Lung (tissue), 11 donors: ENCODE measurements at regions not wholly inside any gene's neighbourhood (a gene's known extent, or its start where the extent isn't known, plus 50 kb on each side); places are given as distances from the start of the nearest gene placed in this dataset.

Experiments used
- ATAC-seq: fragments of 200-7000 bp; cut with Tn5 transposase; one replicate; pipeline ENCODE4 v1.9.1; 2020; ENCODE audit warnings: moderate number of reproducible peaks; ENCODE audit not compliant: insufficient read depth, low FRiP score
- DNase-seq, 3 donors: peaks; one replicate each; pipeline ENCODE4 v3.0.0-alpha.2; 2013 to 2017
- H3K27ac ChIP-seq, 2 donors: one replicate each; pipeline ENCODE4 v1.5.1; 2013; ENCODE audit warnings: mild to moderate bottlenecking in 2 of 2, moderate library complexity in 2 of 2, control low read depth in 1 of 2, inconsistent platforms in 1 of 2, low read depth in 1 of 2, low read length in 1 of 2
- H3K27me3 ChIP-seq, 3 donors: one replicate each; pipeline ENCODE4 v1.5.1; 2013; ENCODE audit warnings: low read length in 2 of 3; ENCODE audit not compliant: control insufficient read depth in 3 of 3, insufficient read depth in 3 of 3
- H3K36me3 ChIP-seq, 4 donors: one replicate each; pipeline ENCODE4 v1.5.1; 2013; ENCODE audit warnings: low read length in 4 of 4, mild to moderate bottlenecking in 1 of 4, moderate library complexity in 1 of 4; ENCODE audit not compliant: control insufficient read depth in 4 of 4, insufficient read depth in 4 of 4
- H3K4me1 ChIP-seq, 5 donors: one replicate each; pipeline ENCODE4 v1.5.1; 2013; ENCODE audit warnings: low read length in 5 of 5, mild to moderate bottlenecking in 2 of 5, moderate library complexity in 1 of 5; ENCODE audit not compliant: control insufficient read depth in 5 of 5, insufficient read depth in 5 of 5
- H3K4me3 ChIP-seq: one replicate; pipeline ENCODE4 v1.5.1; 2013; ENCODE audit warnings: mild to moderate bottlenecking, control low read depth, moderate library complexity
- H3K9ac ChIP-seq, 2 donors: one replicate each; pipeline ENCODE4 v1.5.1; 2013; ENCODE audit warnings: low read length in 2 of 2, control low read depth in 1 of 2; ENCODE audit not compliant: insufficient read depth in 1 of 2
- H3K9me3 ChIP-seq, 4 donors: one replicate each; pipeline ENCODE4 v1.5.1; 2013; ENCODE audit warnings: low read length in 3 of 4, mild to moderate bottlenecking in 1 of 4, moderate library complexity in 1 of 4; ENCODE audit not compliant: control insufficient read depth in 4 of 4, insufficient read depth in 3 of 4
- CTCF ChIP-seq: IDR thresholded peaks from 2 replicates; pipeline ENCODE4 v1.5.1; 2012; ENCODE audit warnings: mild to moderate bottlenecking; ENCODE audit errors: control extremely low read depth, extremely low read depth
- WGBS, 2 donors: extraction: QIAGEN DNeasy Blood & Tissue Kit; methylation state at CpG; one replicate each; pipeline ENCODE4 v1.1.7; 2013; 5-methylcytosine and 5-hydroxymethylcytosine counted together
- donor health status: control.
- donor health status: control.
- donor health status: Bipolar disorder and iron deficiency.
- donor health status: healthy.
- donor health status: DM: yes; HTN: yes; CAD: no.

- ATAC-seq: no peak
- whole genome bisulfite sequencing, 2 donors: 63 to 90% methylated on average over 7 of the region's 7 CpGs
- H3K4me1 ChIP-seq: peaks cover 0 to 1% (median 0%) of the 10 kb centered on the region in 5 donors
- no peaks in the 10 kb centered on the region for H3K9me3 ChIP-seq
- no peak overlapping the region for H3K9ac ChIP-seq
- no peak overlapping the region for H3K27ac ChIP-seq
- H3K27me3 ChIP-seq: no peaks in the 10 kb centered on the region
- DNase-seq: no peak
- H3K36me3 ChIP-seq: no peaks in the 10 kb centered on the region
- no peak for TF ChIP-seq CTCF
- no peak overlapping the region for H3K4me3 ChIP-seq
Measured at GRCh38 chr5:14069021-14069420, 74.1 kb upstream of the TRIO start.

GRCh38 chr5:14068136-14068535 is 75.0 kb upstream of the TRIO start:
- no peak for TF ChIP-seq CTCF
- Histone ChIP-seq H3K4me3 (no peak overlapping the region), H3K4me1 (no peaks in the 10 kb centered on the region), H3K27me3 (no peaks in the 10 kb centered on the region), H3K9ac (no peak overlapping the region), H3K9me3 (no peaks in the 10 kb centered on the region), H3K36me3 (no peaks in the 10 kb centered on the region), H3K27ac (no peak overlapping the region)
- DNase-seq (no peak), ATAC-seq (no peak)
- WGBS, 2 donors: 89 to 90% methylated on average over 4 of the region's 4 CpGs

- Histone ChIP-seq H3K27me3 (no peaks in the 10 kb centered on the region), H3K4me1 (no peaks in the 10 kb centered on the region), H3K36me3 (no peaks in the 10 kb centered on the region), H3K9ac (no peak overlapping the region), H3K9me3 (no peaks in the 10 kb centered on the region), H3K27ac (no peak overlapping the region), H3K4me3 (no peak overlapping the region)
- DNase-seq (no peak), ATAC-seq (no peak)
- no peak for TF ChIP-seq CTCF
Measured at GRCh38 chr5:14066326-14066725, 76.8 kb upstream of the TRIO start.

- TF ChIP-seq CTCF: no peak
- 25 to 45% methylated on average over 1 of the region's 1 CpG for WGBS, 2 donors
- H3K4me1 ChIP-seq: no peaks in the 10 kb centered on the region
- H3K9me3 ChIP-seq: peaks cover 0 to 3% (median 0%) of the 10 kb centered on the region in 4 donors
- H3K4me3 ChIP-seq: no peak overlapping the region
- no peaks in the 10 kb centered on the region for H3K27me3 ChIP-seq
- H3K27ac ChIP-seq: no peak overlapping the region
- H3K36me3 ChIP-seq: no peaks in the 10 kb centered on the region
- ATAC-seq: no peak
- H3K9ac ChIP-seq: no peak overlapping the region
- no peak for DNase-seq
Measured at GRCh38 chr5:14064841-14065240, 78.3 kb upstream of the TRIO start.
